DND-41 (cell line): ENCODE measurements at regions not wholly inside any gene's neighbourhood (a gene's known extent, or its start where the extent isn't known, plus 50 kb on each side); places are given as distances from the start of the nearest gene placed in this dataset.

Experiments
- ATAC-seq: fragments of 200-7000 bp; cut with Tn5 transposase; 3 replicates; pipeline ENCODE4 v1.9.1; 2021; ENCODE audit warnings: low read depth; ENCODE audit not compliant: insufficient read depth
- DNase-seq: peaks from one replicate; pipeline ENCODE4 v3.0.0-alpha.2; 2020
- H2AFZ ChIP-seq: 2 replicates; pipeline ENCODE4 v1.6.0; 2012; ENCODE audit warnings: low read depth, low read length
- H3K27ac ChIP-seq: 2 replicates; pipeline ENCODE4 v1.5.1; 2012; ENCODE audit warnings: low read length, inconsistent platforms
- H3K27me3 ChIP-seq: fragments of 200-600 bp; sonication (generic); 2 replicates; pipeline ENCODE4 v1.6.0; 2012; ENCODE audit warnings: low read length, mild to moderate bottlenecking, inconsistent platforms; ENCODE audit not compliant: insufficient read depth, poor library complexity
- H3K36me3 ChIP-seq: 2 replicates; pipeline ENCODE4 v1.5.1; 2012; ENCODE audit warnings: low read length, inconsistent platforms; ENCODE audit not compliant: insufficient read depth
- H3K4me1 ChIP-seq: 2 replicates; pipeline ENCODE4 v1.5.1; 2012; ENCODE audit warnings: mild to moderate bottlenecking, low read length; ENCODE audit not compliant: insufficient read depth
- H3K4me2 ChIP-seq: 2 replicates; pipeline ENCODE4 v1.6.0; 2012; ENCODE audit warnings: mild to moderate bottlenecking, moderate library complexity, low read length, inconsistent platforms; ENCODE audit not compliant: insufficient read depth
- H3K4me3 ChIP-seq, 2 experiments: fragments of 200-600 bp in 1 of 2; shearing (Covaris generic) in 1 of 2; 2 replicates each; pipeline ENCODE4 v1.5.1; 2012 to 2016; ENCODE audit warnings: inconsistent platforms in 2 of 2, low read length in 2 of 2, mild to moderate bottlenecking in 2 of 2, low read depth in 1 of 2, moderate library complexity in 1 of 2
- H3K79me2 ChIP-seq: 2 replicates; pipeline ENCODE4 v1.6.0; 2012; ENCODE audit warnings: low read length, inconsistent platforms; ENCODE audit not compliant: insufficient read depth
- H3K9ac ChIP-seq: 2 replicates; pipeline ENCODE4 v1.6.0; 2012; ENCODE audit warnings: low read depth, mild to moderate bottlenecking, inconsistent platforms, low read length, moderate library complexity
- H3K9me3 ChIP-seq: 2 replicates; pipeline ENCODE4 v1.5.1; 2012; ENCODE audit warnings: low read length, moderate library complexity, mild to moderate bottlenecking, inconsistent platforms; ENCODE audit not compliant: insufficient read depth, severe bottlenecking
- H4K20me1 ChIP-seq: 2 replicates; pipeline ENCODE4 v1.6.0; 2012; ENCODE audit warnings: low read length; ENCODE audit not compliant: insufficient read depth
- CTCF ChIP-seq: IDR thresholded peaks from 2 replicates; pipeline ENCODE4 v1.5.1; 2012; ENCODE audit warnings: borderline replicate concordance, low read length, moderate library complexity, mild to moderate bottlenecking; ENCODE audit not compliant: poor library complexity, severe bottlenecking; ENCODE audit errors: extremely low read depth
- EZH2 ChIP-seq: IDR thresholded peaks from 3 replicates; pipeline ENCODE4 v1.6.1; 2012; ENCODE audit warnings: borderline replicate concordance, low read depth, mild to moderate bottlenecking, moderate library complexity, low read length, inconsistent platforms; ENCODE audit not compliant: severe bottlenecking

GRCh38 chr4:56115898-56116297 lies 167.2 kb downstream of the CEP135 start:
- no peak for TF ChIP-seq CTCF
- no peak for TF ChIP-seq EZH2
- no peaks in the 10 kb centered on the region for H3K36me3 ChIP-seq
- H3K4me1 ChIP-seq, result no peaks in the 10 kb centered on the region
- H3K4me3 ChIP-seq, result no peak overlapping the region
- no peak overlapping the region for H2AFZ ChIP-seq
- no peak for DNase-seq
- no peak overlapping the region for H3K9ac ChIP-seq
- H3K9me3 ChIP-seq, result no peaks in the 10 kb centered on the region
- no peaks in the 10 kb centered on the region for H4K20me1 ChIP-seq
- no peak overlapping the region for H3K4me2 ChIP-seq
- no peak for ATAC-seq
- H3K27ac ChIP-seq, result no peak overlapping the region
- H3K27me3 ChIP-seq, result no peaks in the 10 kb centered on the region
- no peaks in the 10 kb centered on the region for H3K79me2 ChIP-seq

GRCh38 chr4:56112377-56112776 lies 163.6 kb downstream of the CEP135 start:
- Histone ChIP-seq H4K20me1 (no peaks in the 10 kb centered on the region), H3K27ac (no peak overlapping the region), H3K4me3 (no peak overlapping the region), H3K9ac (no peak overlapping the region), H3K36me3 (no peaks in the 10 kb centered on the region), H3K79me2 (no peaks in the 10 kb centered on the region), H3K4me2 (no peak overlapping the region), H3K9me3 (no peaks in the 10 kb centered on the region), H3K27me3 (no peaks in the 10 kb centered on the region), H3K4me1 (no peaks in the 10 kb centered on the region), H2AFZ (no peak overlapping the region)
- TF ChIP-seq CTCF, result no peak
- TF ChIP-seq EZH2, result no peak
- no peak for ATAC-seq
- no peak for DNase-seq

- no peak for DNase-seq
- Histone ChIP-seq H3K4me3 (no peak overlapping the region), H3K27me3 (no peaks in the 10 kb centered on the region), H4K20me1 (no peaks in the 10 kb centered on the region), H3K4me2 (no peak overlapping the region), H3K36me3 (no peaks in the 10 kb centered on the region), H3K9me3 (no peaks in the 10 kb centered on the region), H3K27ac (no peak overlapping the region), H3K9ac (no peak overlapping the region), H2AFZ (no peak overlapping the region), H3K4me1 (no peaks in the 10 kb centered on the region), H3K79me2 (no peaks in the 10 kb centered on the region)
- ATAC-seq, result no peak
- TF ChIP-seq CTCF (no peak), EZH2 (no peak)
Measured at GRCh38 chr4:56106180-56107147, 157.7 kb downstream of the CEP135 start.
